ENCODE measurements at regions not wholly inside any gene's neighbourhood (a gene's known extent, or its start where the extent isn't known, plus 50 kb on each side); places are given as distances from the start of the nearest gene placed in this dataset.

GRCh38 chr3:31389939-31390338, 142.8 kb upstream of the STT3B start:
- Histone ChIP-seq H3K27ac (no peak overlapping the region), H3K27me3 (ENCODE audit: low read depth) (no peaks in the 10 kb centered on the region), H3K4me1 (no peaks in the 10 kb centered on the region), H3K36me3 (no peaks in the 10 kb centered on the region), H3K4me3 (no peak overlapping the region), H3K9me3 (no peaks in the 10 kb centered on the region)
- no peak for TF ChIP-seq CTCF (IDR thresholded peaks at IDR 0.05)
- DNase-seq (no peak), ATAC-seq (no peak)
- intact Hi-C loops (cut with DNase I), result no loop called here

- Histone ChIP-seq H3K27me3 (ENCODE audit: low read depth) (no peaks in the 10 kb centered on the region), H3K36me3 (no peaks in the 10 kb centered on the region), H3K4me1 (no peaks in the 10 kb centered on the region), H3K9me3 (no peaks in the 10 kb centered on the region), H3K27ac (no peak overlapping the region), H3K4me3 (no peak overlapping the region)
- DNase-seq, result no peak
- no peak for ATAC-seq
- intact Hi-C loops (cut with DNase I), result no loop called here
- no peak for TF ChIP-seq CTCF (IDR thresholded peaks at IDR 0.05)
These were observed 142.3 kb upstream of the STT3B start for GRCh38 chr3:31390466-31390865.

- ATAC-seq (no peak), DNase-seq (no peak)
- Histone ChIP-seq H3K36me3 (no peaks in the 10 kb centered on the region), H3K4me3 (no peak overlapping the region), H3K27ac (no peak overlapping the region), H3K4me1 (no peaks in the 10 kb centered on the region), H3K27me3 (ENCODE audit: low read depth) (no peaks in the 10 kb centered on the region), H3K9me3 (no peaks in the 10 kb centered on the region)
- no peak for TF ChIP-seq CTCF (IDR thresholded peaks at IDR 0.05)
- intact Hi-C loops (cut with DNase I), result no loop called here
These were observed 141.6 kb upstream of the STT3B start for GRCh38 chr3:31391150-31391549.

GRCh38 chr3:31392568-31392967, 140.2 kb upstream of the STT3B start:
- Histone ChIP-seq H3K27me3 (ENCODE audit: low read depth) (no peaks in the 10 kb centered on the region), H3K36me3 (no peaks in the 10 kb centered on the region), H3K27ac (no peak overlapping the region), H3K9me3 (no peaks in the 10 kb centered on the region), H3K4me3 (no peak overlapping the region), H3K4me1 (no peaks in the 10 kb centered on the region)
- DNase-seq (no peak), ATAC-seq (no peak)
- no peak for TF ChIP-seq CTCF (IDR thresholded peaks at IDR 0.05)
- intact Hi-C loops (cut with DNase I), result no loop called here

- no peak for ATAC-seq
These were observed 133.5 kb upstream of the STT3B start for GRCh38 chr3:31399271-31399670.

More at GRCh38 chr3:31399271-31399670, 133.5 kb upstream of the STT3B start:
- TF ChIP-seq CTCF (IDR thresholded peaks at IDR 0.05), result no peak
- H3K27me3 ChIP-seq (ENCODE audit: low read depth), result no peaks in the 10 kb centered on the region
- DNase-seq, result no peak
- intact Hi-C loops (cut with DNase I), result no loop called here
- H3K4me3 ChIP-seq, result no peak overlapping the region
- no peak overlapping the region for H3K27ac ChIP-seq
- H3K9me3 ChIP-seq, result no peaks in the 10 kb centered on the region
- H3K4me1 ChIP-seq, result no peaks in the 10 kb centered on the region
- no peaks in the 10 kb centered on the region for H3K36me3 ChIP-seq
